ENCODE measurements at regions not wholly inside any gene's neighbourhood (a gene's known extent, or its start where the extent isn't known, plus 50 kb on each side); places are given as distances from the start of the nearest gene placed in this dataset.

DNA sequence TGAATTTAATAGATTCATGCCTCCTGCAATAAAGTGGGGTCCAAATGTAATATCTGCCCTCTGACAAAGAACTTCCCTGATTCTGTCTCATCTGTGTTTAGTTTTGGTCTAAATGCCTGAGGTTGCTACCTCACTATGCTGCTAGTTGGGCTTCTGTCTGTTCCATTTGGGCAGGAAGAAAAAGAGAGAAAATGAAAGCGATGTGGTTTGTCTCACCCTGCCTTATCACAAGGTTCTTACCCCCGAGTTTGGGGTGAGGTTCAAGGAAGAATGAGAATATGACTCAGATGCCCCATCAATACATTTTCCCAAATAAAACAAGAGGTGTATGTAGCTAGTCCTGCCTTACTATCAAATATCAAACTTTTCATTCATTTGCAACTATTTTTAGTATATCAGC is 132.1 kb upstream of the MTAP start:
- DNase-seq (ENCODE audit: low spot score), result no peak

- no peak for DNase-seq (ENCODE audit: low spot score)
Measured at GRCh38 chr9:21672140-21672539, 130.3 kb upstream of the MTAP start.

- no peak for DNase-seq (ENCODE audit: low spot score)
Measured at GRCh38 chr9:21672761-21673160, 129.7 kb upstream of the MTAP start.

DNA sequence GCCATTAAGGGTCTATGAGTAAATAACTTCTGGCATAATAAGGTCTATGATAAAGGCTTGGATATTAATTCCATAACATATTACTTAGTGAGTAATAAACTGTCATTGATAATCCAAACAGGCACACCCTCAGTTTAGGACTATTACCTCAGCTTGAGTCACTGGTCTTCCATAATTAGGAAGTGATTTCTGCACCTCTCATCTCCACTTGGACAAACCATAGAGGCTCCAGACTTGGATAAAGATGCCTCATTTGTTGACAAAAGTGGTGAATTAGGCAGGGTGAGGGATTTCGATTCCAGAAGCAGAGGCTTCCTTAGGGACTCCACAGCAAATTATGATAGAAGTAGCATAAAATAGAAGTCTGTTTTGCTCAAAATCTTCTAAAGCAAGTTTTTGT is 127.5 kb upstream of the MTAP start:
- no peak for DNase-seq (ENCODE audit: low spot score)

DNA sequence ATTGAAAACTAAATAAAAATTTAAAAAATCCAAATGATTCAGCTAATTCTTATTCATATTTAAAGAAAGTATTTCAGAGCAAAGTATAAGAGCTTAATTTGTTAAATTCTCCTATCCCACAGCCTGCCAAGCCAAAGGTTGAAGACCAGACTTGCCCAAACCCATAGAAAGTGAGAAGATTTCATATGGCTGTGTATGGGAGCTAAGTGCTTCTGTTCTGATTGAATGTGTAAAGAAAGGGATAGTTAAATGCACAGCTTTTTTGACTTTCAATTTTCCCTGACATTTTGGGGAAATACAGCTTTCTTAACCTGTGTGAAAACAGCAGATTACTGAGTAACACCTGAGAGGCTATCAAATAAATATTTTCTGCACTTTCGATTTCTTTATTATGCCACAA is 125.0 kb upstream of the MTAP start:
- no peak for DNase-seq (ENCODE audit: low spot score)

DNA sequence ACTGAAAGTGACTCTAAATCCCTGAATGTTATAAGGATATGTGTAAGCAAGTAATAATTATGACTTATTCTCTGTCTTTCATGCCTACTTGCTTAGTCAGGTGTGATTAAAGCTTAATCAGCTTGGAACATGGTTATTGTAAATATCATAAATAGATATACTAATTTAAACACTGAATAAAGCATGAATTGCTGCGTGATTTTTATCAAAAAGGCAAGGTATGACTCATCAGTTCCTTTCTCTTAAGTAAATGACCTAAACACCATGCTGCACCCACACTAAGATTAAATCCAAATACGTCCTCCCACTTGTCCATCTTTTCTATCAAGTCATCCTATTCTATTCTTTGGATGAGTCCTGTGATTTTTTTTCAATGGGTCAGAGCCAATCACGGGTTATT is 124.6 kb upstream of the MTAP start:
- DNase-seq (ENCODE audit: low spot score), result no peak

DNA sequence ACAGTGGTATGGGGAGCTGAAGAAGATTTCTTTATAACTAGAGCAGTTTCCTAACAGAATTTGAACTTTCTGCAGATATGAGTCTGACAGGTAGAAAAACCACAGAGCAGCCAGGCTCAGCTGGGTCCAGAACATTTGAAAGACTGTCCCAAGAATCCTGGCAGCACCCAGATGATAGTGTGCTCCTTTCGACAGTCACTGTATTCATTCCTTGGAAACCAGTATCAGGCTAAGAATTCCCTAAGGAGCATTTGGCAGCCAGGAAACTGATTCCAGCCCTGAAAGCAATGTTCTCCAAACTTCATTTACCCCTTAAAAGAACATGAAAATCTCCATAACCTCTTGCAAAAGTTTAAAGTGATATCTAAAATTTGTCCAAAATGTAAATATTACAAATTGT is 123.0 kb upstream of the MTAP start:
- no peak for DNase-seq (ENCODE audit: low spot score)

DNA sequence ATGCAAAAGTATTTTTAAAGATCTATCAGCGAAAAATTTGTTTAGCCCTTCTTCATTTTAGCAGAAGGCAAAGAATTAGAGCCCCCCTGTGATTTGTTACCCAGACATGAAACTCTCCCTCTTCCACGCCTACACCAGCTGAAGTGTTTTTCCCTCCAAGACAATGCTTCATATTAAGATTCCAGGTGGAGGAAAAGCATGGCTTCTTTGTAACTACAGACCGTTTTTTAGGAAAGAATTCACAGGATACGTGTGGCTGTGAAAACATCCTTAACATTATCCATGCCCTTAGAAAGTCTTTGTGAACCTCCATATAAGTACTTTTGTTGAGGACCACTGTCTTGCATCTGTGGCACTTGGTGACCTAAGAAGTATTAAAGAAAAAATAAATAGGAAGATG is 121.8 kb upstream of the MTAP start:
- DNase-seq (ENCODE audit: low spot score), result no peak

DNA sequence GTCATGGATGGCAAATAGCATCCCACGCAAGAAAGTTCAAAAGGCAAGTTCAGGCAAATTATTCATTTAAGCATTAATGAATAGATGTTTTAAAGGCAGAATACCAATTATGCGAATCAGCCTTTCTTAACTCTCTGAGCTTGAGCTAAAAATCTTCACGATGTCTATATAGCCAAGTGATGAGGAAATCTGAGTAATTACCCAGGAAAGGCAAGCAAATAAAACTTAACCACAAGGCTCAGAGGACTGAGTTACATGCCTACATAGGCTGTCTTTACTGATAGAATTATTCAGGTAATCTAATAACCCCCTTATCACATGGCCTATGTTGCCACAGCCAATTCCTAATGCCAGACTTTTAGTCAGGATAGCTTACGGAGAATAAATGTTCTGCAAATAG is 120.8 kb upstream of the MTAP start:
- DNase-seq (ENCODE audit: low spot score), result no peak

GRCh38 chr9:21682381-21682780 is 120.1 kb upstream of the MTAP start:
- DNase-seq (ENCODE audit: low spot score), result no peak

- no peak for DNase-seq (ENCODE audit: low spot score)
Measured at GRCh38 chr9:21682981-21683380, 119.5 kb upstream of the MTAP start.

DNA sequence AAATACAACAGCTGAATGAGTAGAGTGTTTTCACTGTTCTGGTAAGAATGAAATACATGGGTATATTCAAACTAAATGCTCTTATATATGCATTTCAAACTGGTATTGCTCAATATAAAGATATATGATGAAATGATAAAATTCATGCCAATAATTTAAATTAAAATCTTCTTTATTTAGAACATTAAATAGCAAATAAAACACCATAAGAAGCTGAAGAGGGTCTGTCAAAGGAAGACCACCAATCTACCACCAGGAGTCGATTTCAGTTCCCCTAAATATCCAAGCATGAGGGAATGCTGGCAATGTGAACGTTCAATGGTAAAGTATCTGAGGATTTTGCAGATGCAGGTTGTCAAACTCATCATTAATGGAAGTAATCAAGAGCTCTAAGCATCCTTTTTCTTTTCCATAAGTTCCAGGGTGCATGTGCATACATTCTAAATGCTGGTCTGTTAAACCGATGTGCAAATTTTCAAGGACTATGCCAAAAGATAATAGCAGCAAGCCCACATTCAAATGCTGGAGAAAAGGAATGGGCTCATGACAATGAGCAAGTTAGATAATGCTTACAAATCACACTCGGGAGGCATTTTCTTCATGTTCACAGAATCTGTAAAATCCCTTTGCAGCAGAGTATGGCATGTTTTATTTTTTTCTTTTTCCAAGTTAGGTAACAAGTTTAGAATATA is 118.8 kb upstream of the MTAP start:
- DNase-seq (ENCODE audit: low spot score), result no peak

DNA sequence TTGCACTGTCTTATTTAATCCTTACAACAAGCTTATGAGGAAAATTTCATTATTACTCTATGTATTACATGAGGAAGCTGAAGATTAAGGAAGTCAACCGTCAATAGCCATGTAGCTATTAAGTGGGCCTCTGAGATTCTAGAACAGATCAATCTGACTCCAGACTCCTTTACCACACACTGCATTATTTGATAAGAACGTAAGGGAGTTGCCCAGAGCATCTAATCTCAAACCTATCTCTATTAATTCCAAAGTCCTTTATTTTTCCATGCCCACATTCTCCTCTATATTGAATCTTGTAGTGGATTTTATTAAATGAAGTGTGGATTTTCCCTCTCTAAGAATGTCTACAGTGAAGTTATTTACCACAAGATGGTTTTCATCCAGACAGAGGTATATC is 118.2 kb upstream of the MTAP start:
- DNase-seq (ENCODE audit: low spot score), result no peak

DNA sequence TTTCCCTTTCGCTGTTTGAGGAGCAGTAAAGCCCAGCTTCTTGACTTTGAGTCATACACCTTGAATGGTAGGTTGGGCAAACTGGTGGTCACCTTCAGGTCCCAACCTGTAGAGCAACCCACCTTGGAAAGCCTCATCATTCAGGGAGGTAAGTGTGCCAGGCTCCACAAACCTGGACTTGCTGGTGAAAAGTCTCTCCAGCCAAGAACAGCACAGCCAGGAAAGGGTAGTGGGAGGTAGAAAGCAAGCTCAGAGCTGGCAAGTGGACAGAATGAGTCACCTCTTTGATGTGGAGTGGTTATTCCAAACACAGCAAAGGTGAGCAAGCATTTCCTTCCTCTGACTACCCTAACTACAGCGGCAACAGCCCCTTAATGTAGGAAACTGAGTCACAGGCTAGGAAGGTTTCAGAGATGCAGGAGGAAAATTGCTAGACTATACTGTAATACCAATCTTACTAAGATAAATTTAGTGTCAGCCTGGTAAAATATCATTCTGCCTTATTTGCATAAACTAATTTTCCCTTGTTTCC is 117.5 kb upstream of the MTAP start:
- no peak for DNase-seq (ENCODE audit: low spot score)

DNA sequence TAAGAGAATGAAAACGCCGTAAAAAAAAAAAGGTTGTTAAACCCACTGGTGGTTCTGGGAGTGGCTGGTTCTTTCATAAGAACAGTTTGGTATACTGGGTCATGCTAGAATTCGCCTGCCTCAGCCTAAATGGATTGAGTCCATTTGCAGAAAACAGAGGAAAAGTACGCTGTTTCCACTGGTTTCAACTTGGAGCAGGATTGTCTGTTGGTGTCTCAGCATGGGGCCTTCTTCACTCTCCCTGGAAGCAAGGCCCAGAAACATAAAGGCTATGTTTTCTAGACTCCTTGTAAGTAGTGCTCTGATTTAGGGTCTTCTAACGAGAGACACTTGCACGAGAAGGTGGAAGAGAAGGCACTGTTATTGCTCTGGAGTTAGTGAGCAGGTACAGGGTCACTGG is 116.9 kb upstream of the MTAP start:
- DNase-seq (ENCODE audit: low spot score), result no peak

- DNase-seq (ENCODE audit: low spot score), result no peak
Measured at GRCh38 chr9:21686738-21687137, 115.7 kb upstream of the MTAP start.

GRCh38 chr9:21687351-21687750 is 115.1 kb upstream of the MTAP start:
- no peak for DNase-seq (ENCODE audit: low spot score)

GRCh38 chr9:21688108-21689102 is 114.0 kb upstream of the MTAP start:
- DNase-seq (ENCODE audit: low spot score), result no peak

- DNase-seq (ENCODE audit: low spot score), result no peak
Measured at GRCh38 chr9:21689854-21690253, 112.6 kb upstream of the MTAP start.

DNA sequence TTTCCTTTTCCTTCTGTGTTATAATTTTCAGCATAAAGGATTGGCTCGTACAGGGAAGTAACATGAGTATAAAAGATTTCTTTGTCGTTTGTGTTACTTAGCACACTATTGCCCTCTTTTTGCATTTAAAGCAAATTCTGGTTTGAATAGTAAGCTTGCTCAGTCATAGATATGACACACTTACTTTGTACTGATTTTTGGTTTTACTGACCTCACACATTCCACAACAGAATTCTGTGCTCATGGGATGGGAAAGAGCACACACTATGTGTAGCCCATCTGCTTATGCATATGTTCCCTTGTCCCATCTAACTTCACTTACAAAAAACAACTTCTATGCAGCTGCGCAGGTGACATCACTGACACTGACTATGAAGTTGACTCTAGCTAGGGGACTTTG is 111.9 kb upstream of the MTAP start:
- DNase-seq (ENCODE audit: low spot score), result no peak

- no peak for DNase-seq (ENCODE audit: low spot score)
Measured at GRCh38 chr9:21692390-21692789, 110.0 kb upstream of the MTAP start.

- no peak for DNase-seq (ENCODE audit: low spot score)
Measured at GRCh38 chr9:21694424-21694823, 108.0 kb upstream of the MTAP start.

- no peak for DNase-seq (ENCODE audit: low spot score)
Measured at GRCh38 chr9:21695443-21695842, 107.0 kb upstream of the MTAP start.

All from ecto neural progenitor cell (in vitro differentiated cells).